ENCODE measurements at regions not wholly inside any gene's neighbourhood (a gene's known extent, or its start where the extent isn't known, plus 50 kb on each side); places are given as distances from the start of the nearest gene placed in this dataset.

DNA sequence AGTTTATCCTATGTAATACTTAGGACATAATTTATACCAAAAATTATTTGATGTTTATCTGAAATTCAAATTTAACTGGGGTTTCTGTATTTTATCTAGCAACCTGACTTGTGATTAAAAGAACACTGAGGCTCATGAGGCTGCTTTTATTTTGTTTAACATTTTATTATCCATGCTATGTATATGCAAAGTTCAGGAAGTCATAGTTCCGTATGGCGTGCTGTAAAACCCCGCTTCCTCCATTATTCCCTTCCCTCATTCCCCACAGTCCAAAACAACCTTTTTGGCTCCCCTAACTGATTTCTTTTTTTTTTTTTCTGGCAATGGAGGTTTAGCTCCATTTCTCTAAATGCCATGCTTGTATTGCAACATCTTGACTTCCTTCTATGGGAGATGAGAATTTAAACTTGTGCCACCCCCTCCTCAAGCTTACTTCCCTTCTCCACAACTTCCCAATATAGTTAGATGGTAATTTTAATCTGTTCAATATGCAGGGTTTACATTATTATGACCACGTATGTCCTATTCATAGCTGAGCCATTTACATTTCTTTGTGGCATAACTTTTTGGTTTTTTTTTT, 138.0 kb upstream of the DNAH14 start:
- Histone ChIP-seq H3K4me1 (ENCODE audit: control insufficient read depth, insufficient read depth, low read length) (no peaks in the 10 kb centered on the region), H3K27me3 (ENCODE audit: control insufficient read depth, insufficient read depth) (no peaks in the 10 kb centered on the region), H3K4me3 (ENCODE audit: low read length) (no peak overlapping the region), H3K9me3 (ENCODE audit: control insufficient read depth, low read length) (no peaks in the 10 kb centered on the region), H3K27ac (ENCODE audit: low read length) (no peak overlapping the region)
- 81% methylated on average over 4 of the region's 4 CpGs for WGBS
- intact Hi-C loops (cut with DNase I) = no loop called here
- no peak for DNase-seq
- ATAC-seq = no peak

DNA sequence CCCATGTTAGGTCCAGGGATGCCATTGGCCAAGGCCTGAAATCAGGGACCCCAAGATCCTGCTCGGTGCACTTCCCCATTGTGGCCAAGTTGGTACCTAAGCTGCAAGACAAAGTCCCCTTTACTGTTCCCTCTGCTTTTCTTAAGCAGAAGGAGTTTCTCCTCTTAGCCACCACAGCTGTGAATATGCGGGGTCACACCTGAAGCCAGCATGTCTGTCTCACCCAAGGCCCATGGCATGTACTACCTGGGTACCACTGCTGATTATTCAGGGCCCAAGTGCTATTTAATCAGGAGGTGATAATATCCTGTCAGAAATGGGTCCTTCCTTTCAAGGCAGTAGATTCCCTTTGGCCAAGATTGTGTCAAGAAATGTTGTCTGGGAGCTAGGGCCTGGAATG, 133.9 kb upstream of the DNAH14 start:
- 70% methylated on average over 2 of the region's 2 CpGs for WGBS
- no peak for DNase-seq
- Histone ChIP-seq H3K9me3 (ENCODE audit: control insufficient read depth, low read length) (no peaks in the 10 kb centered on the region), H3K4me3 (ENCODE audit: low read length) (no peak overlapping the region), H3K4me1 (ENCODE audit: control insufficient read depth, insufficient read depth, low read length) (no peaks in the 10 kb centered on the region), H3K27me3 (ENCODE audit: control insufficient read depth, insufficient read depth) (no peaks in the 10 kb centered on the region), H3K27ac (ENCODE audit: low read length) (no peak overlapping the region)
- intact Hi-C loops (cut with DNase I) = no loop called here
- ATAC-seq = no peak

DNA sequence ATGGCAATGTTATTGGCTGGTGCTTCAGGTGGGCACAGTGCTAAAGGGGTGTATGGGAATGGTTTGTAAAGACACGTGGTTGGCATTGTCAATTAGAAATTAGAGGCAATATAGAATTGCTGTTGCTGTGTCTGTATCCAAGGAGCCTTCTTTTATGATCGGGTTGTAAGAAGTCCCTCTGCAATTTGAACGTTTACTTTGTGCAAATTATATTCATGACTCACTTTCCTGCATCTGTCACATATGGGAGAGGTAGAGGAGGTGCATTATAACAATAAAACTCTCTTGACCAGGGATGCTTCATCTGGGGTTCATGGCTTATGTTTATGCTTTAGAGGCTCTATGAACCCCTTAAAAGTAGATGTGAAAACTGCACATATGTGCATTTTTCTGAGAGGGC, 130.4 kb upstream of the DNAH14 start:
- Histone ChIP-seq H3K4me1 (ENCODE audit: control insufficient read depth, insufficient read depth, low read length) (no peaks in the 10 kb centered on the region), H3K27me3 (ENCODE audit: control insufficient read depth, insufficient read depth) (no peaks in the 10 kb centered on the region), H3K27ac (ENCODE audit: low read length) (no peak overlapping the region), H3K4me3 (ENCODE audit: low read length) (no peak overlapping the region), H3K9me3 (ENCODE audit: control insufficient read depth, low read length) (no peaks in the 10 kb centered on the region)
- no peak for DNase-seq
- no peak for ATAC-seq
- intact Hi-C loops (cut with DNase I) = no loop called here
- WGBS = 75% methylated on average over 3 of the region's 3 CpGs

DNA sequence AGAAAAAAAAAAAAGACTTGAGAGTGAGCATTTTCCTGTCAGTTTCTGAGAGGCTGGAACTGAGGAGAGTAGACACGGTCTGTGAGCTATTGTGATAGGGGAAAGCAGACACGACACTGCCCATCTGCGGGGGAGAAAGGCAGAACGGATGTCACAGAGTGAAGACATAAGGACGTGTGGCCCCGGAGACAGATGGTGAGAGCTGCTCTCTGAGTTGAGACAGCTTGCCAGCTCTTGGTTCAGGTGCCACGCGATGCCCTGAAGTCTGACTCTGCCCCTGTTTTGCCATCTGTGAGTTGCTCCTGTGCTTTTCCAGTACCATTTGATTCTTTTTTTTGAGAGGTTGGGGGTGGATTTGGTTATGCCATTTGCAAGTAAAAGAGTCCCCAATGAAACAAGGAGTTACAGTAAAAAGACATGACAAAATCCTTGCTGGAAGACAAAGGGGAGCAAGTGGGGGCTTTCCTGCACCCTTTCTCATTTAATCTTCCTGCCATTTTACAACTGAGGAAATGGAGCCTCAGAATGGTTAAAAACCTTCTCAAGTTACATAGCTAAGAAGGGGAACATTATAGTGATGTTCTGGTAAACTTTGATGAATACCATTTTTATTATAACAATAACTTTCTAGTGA, 128.9 kb upstream of the DNAH14 start:
- 45% methylated on average over 8 of the region's 8 CpGs for WGBS
- H3K27ac ChIP-seq (ENCODE audit: low read length) = no peak overlapping the region
- DNase-seq (no peak), ATAC-seq (no peak)
- intact Hi-C loops (cut with DNase I) = no loop called here
- no peak overlapping the region for H3K4me3 ChIP-seq (ENCODE audit: low read length)
- no peaks in the 10 kb centered on the region for H3K4me1 ChIP-seq (ENCODE audit: control insufficient read depth, insufficient read depth, low read length)
- H3K27me3 ChIP-seq (ENCODE audit: control insufficient read depth, insufficient read depth) = no peaks in the 10 kb centered on the region
- no peaks in the 10 kb centered on the region for H3K9me3 ChIP-seq (ENCODE audit: control insufficient read depth, low read length)

DNA sequence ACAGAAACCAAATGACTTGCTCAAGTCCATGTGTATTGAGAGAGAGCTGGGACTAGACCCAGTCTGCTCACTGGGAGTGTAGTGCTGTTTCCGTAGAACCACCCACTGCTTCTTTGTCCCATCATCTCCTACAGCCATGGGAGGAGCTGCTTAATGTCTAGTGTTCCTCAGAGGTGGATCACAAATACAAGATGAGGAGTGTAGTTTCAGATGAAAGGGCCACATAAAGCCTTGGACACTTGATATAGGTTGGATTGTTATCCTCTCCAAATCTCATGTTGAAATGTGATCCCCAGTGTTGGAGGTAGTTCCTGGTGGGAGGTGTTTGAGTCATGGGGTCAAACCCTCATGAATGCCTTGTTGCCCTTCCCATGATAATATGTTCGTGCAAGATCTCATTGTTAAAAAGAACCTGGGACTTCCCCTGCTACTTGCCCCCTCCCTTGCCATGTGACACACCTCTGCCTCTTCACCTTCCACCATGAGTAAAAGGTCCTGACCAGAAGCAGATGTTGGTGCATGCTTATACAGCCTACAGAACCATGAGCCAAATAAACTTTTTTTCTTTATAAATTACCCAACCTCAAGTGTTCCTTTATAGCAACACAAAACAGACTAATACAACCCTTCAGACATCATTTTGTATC, 127.5 kb upstream of the DNAH14 start:
- Histone ChIP-seq H3K27ac (ENCODE audit: low read length) (no peak overlapping the region), H3K9me3 (ENCODE audit: control insufficient read depth, low read length) (no peaks in the 10 kb centered on the region), H3K27me3 (ENCODE audit: control insufficient read depth, insufficient read depth) (no peaks in the 10 kb centered on the region), H3K4me3 (ENCODE audit: low read length) (no peak overlapping the region), H3K4me1 (ENCODE audit: control insufficient read depth, insufficient read depth, low read length) (no peaks in the 10 kb centered on the region)
- ATAC-seq (no peak), DNase-seq (no peak)
- intact Hi-C loops (cut with DNase I) = no loop called here
- WGBS = 65% methylated on average over 2 of the region's 2 CpGs

DNA sequence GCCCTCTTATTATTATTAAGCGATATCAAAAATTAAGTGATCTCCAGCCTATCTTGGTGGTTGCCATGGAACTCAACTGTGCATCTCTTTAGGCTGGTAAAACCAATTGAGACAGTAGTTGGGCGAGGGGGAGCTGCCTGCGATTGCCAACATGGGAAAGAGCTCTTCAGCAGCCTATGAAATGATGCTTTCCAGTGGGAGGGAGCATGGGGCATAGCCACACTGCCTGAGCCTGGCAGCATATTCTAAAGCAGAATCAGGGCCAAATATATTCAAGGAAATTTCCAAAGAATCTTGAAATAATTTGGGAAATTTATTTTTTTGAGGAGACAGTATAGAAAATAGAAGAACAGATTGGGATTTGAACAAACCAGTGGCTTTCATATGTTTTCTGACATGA, 126.9 kb upstream of the DNAH14 start:
- DNase-seq = no peak
- Histone ChIP-seq H3K9me3 (ENCODE audit: control insufficient read depth, low read length) (no peaks in the 10 kb centered on the region), H3K27me3 (ENCODE audit: control insufficient read depth, insufficient read depth) (no peaks in the 10 kb centered on the region), H3K4me3 (ENCODE audit: low read length) (no peak overlapping the region), H3K27ac (ENCODE audit: low read length) (no peak overlapping the region), H3K4me1 (ENCODE audit: control insufficient read depth, insufficient read depth, low read length) (no peaks in the 10 kb centered on the region)
- intact Hi-C loops (cut with DNase I) = no loop called here
- ATAC-seq = no peak
- WGBS = 83% methylated on average over 3 of the region's 3 CpGs

DNA sequence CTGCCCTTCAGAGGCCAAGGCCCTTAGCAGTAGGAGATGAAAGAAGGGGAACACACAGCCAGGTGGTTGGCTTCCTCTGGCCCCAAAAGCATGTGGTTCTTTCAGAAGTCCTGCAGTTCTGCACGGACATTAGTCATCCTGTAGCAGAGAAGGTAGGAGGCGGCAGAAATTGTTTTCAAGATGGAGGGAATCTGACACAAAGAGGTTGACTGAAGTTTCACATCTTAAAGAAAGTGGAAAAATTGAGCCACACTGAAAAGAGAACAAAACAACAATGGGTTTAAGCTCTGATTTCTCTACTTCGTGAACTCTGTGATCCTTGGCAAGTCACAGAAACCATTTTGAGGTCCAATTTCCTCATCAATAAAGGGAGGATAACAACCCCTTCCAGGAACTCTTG, 125.3 kb upstream of the DNAH14 start:
- intact Hi-C loops (cut with DNase I) = no loop called here
- no peaks in the 10 kb centered on the region for H3K9me3 ChIP-seq (ENCODE audit: control insufficient read depth, low read length)
- H3K27ac ChIP-seq (ENCODE audit: low read length) = no peak overlapping the region
- no peak overlapping the region for H3K4me3 ChIP-seq (ENCODE audit: low read length)
- no peaks in the 10 kb centered on the region for H3K4me1 ChIP-seq (ENCODE audit: control insufficient read depth, insufficient read depth, low read length)
- no peaks in the 10 kb centered on the region for H3K27me3 ChIP-seq (ENCODE audit: control insufficient read depth, insufficient read depth)
- DNase-seq (no peak), ATAC-seq (no peak)
- 76% methylated on average over 3 of the region's 3 CpGs for WGBS

DNA sequence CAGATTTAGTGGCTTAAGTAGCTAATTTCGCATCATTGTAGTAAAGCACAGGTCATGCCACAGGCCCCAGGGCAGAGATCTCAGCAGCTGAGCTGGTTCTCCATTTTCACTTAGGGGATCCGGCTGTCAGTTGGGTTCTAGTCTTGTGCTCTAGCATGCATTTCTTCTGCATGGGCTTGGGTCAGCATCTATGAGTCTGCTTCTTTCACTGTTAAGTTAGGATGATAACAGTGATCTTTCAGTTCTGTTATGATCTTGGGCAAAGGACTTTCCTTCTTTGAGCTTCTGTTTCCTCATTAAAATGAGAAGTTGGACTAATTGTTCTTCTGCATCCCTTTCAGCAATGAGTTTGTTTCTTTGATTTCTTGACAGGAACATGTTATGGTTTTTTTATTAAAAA, 123.6 kb upstream of the DNAH14 start:
- intact Hi-C loops (cut with DNase I) = no loop called here
- no peak for DNase-seq
- 93% methylated on average over 2 of the region's 2 CpGs for WGBS
- no peaks in the 10 kb centered on the region for H3K9me3 ChIP-seq (ENCODE audit: control insufficient read depth, low read length)
- H3K4me1 ChIP-seq (ENCODE audit: control insufficient read depth, insufficient read depth, low read length) = no peaks in the 10 kb centered on the region
- H3K27me3 ChIP-seq (ENCODE audit: control insufficient read depth, insufficient read depth) = no peaks in the 10 kb centered on the region
- no peak overlapping the region for H3K4me3 ChIP-seq (ENCODE audit: low read length)
- H3K27ac ChIP-seq (ENCODE audit: low read length) = no peak overlapping the region
- no peak for ATAC-seq

DNA sequence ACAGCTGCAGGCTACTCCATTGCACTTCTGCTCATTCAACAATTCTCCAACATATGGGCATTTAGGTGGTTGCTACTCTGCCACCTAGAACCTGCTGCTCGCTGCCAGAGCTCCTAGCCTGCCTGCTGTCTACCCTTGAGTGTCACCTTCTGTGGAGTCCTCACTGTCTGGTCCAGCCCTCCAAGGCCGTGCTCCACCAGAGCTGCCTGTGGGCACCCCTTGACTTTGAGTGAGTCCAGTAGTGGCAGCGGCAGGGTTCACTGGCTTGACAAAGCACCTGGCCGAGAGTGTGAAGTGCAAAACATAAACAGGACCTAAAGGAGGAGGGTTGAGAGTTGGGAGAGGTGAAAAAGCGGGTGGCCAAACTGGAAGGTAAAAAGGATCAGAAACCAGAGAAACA, 120.3 kb upstream of the DNAH14 start:
- Histone ChIP-seq H3K9me3 (ENCODE audit: control insufficient read depth, low read length) (no peaks in the 10 kb centered on the region), H3K4me1 (ENCODE audit: control insufficient read depth, insufficient read depth, low read length) (no peaks in the 10 kb centered on the region), H3K27me3 (ENCODE audit: control insufficient read depth, insufficient read depth) (no peaks in the 10 kb centered on the region), H3K4me3 (ENCODE audit: low read length) (no peak overlapping the region), H3K27ac (ENCODE audit: low read length) (no peak overlapping the region)
- no peak for ATAC-seq
- peak in 1 of 3 donors; percentile 31 for DNase-seq
- intact Hi-C loops (cut with DNase I) = no loop called here
- 92% methylated on average over 5 of the region's 5 CpGs for WGBS

DNA sequence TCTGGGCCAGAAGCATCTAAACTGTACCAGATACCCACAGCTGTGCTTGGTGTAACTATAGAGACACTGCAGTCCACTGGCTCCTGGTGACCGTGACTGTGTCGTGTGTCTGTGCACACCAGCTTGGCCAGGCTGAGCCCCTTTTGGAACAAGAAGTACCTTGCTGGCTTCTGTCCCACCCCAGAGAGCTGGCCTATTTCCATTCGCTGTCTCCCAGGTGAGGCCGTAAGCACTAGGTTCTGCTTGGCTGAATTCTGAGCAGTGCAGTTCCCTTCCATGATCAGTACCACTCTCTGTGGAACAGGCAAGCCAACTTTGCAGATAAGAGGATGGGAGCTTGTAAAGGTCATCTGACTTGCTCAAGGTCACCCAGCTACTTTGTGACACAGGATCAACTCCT, 119.9 kb upstream of the DNAH14 start:
- H3K4me1 ChIP-seq (ENCODE audit: control insufficient read depth, insufficient read depth, low read length) = no peaks in the 10 kb centered on the region
- no peak for ATAC-seq

DNA sequence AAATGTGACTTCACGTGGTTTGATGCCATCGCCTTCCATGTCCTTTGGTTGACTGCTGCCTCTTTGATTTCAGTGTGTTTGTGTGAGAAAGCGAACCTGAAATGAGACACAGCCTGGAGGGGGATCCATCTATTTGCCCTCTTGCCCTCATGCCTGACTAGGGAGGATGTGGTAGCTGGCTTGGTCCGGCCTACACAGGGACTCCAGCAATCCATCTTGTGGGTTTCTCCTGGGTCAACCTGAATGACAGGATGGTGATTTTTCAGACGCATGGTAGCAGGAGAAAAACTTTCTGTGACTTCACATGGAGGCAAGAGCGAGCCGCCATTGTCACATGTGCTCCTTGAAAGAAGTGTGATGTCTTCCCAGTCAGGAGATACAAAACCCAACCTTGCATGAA, 117.9 kb upstream of the DNAH14 start:
- Histone ChIP-seq H3K27ac (ENCODE audit: low read length) (no peak overlapping the region), H3K4me3 (ENCODE audit: low read length) (no peak overlapping the region), H3K27me3 (ENCODE audit: control insufficient read depth, insufficient read depth) (no peaks in the 10 kb centered on the region), H3K9me3 (ENCODE audit: control insufficient read depth, low read length) (no peaks in the 10 kb centered on the region), H3K4me1 (ENCODE audit: control insufficient read depth, insufficient read depth, low read length) (no peaks in the 10 kb centered on the region)
- 88% methylated on average over 7 of the region's 7 CpGs for WGBS
- ATAC-seq (no peak), DNase-seq (no peak)
- intact Hi-C loops (cut with DNase I) = no loop called here

More for the DNA sequence above, 119.9 kb upstream of the DNAH14 start:
- no peak overlapping the region for H3K27ac ChIP-seq (ENCODE audit: low read length)
- intact Hi-C loops (cut with DNase I) = no loop called here
- no peak overlapping the region for H3K4me3 ChIP-seq (ENCODE audit: low read length)
- H3K27me3 ChIP-seq (ENCODE audit: control insufficient read depth, insufficient read depth) = no peaks in the 10 kb centered on the region
- no peak for DNase-seq
- 88% methylated on average over 4 of the region's 4 CpGs for WGBS
- H3K9me3 ChIP-seq (ENCODE audit: control insufficient read depth, low read length) = no peaks in the 10 kb centered on the region

All from right cardiac atrium (tissue), 5 donors.